Memory B cell (primary cell): ENCODE measurements at regions not wholly inside any gene's neighbourhood (a gene's known extent, or its start where the extent isn't known, plus 50 kb on each side); places are given as distances from the start of the nearest gene placed in this dataset.

Experiments used
- ATAC-seq: fragments of 150-1000 bp; cut with Tn5 transposase; 2 replicates; pipeline ENCODE4 v1.10.0; 2021; ENCODE audit warnings: low read depth, mild to moderate bottlenecking, moderate library complexity
- DNase-seq, 2 donors: peaks; one replicate each; pipeline ENCODE4 v3.0.0; 2022; ENCODE audit warnings: low spot score in 2 of 2
- H3K27ac Mint-ChIP-seq: one replicate; pipeline ENCODE4 v1.8.0; 2022; ENCODE audit warnings: mild to moderate bottlenecking, moderate library complexity, mixed read lengths
- H3K27me3 Mint-ChIP-seq: one replicate; pipeline ENCODE4 v1.8.0; 2022; ENCODE audit warnings: mixed read lengths
- H3K36me3 Mint-ChIP-seq: one replicate; pipeline ENCODE4 v1.8.0; 2022; ENCODE audit warnings: mild to moderate bottlenecking, mixed read lengths
- H3K4me1 Mint-ChIP-seq: one replicate; pipeline ENCODE4 v1.8.0; 2022; ENCODE audit warnings: mixed read lengths
- H3K4me3 Mint-ChIP-seq: one replicate; pipeline ENCODE4 v1.8.0; 2022; ENCODE audit warnings: mild to moderate bottlenecking, moderate library complexity, mixed read lengths
- H3K9me3 Mint-ChIP-seq: one replicate; pipeline ENCODE4 v1.8.0; 2022; ENCODE audit warnings: mixed read lengths

GRCh38 chr20:56924292-56925081, 295.4 kb downstream of the TFAP2C start:
- Mint-ChIP-seq H3K4me1 (no peaks in the 10 kb centered on the region), H3K27ac (no peak overlapping the region), H3K36me3 (no peaks in the 10 kb centered on the region), H3K9me3 (peaks cover 3% of the 10 kb centered on the region), H3K27me3 (peaks cover 21% of the 10 kb centered on the region), H3K4me3 (no peak overlapping the region)
- no peak for DNase-seq
- ATAC-seq = no peak

DNA sequence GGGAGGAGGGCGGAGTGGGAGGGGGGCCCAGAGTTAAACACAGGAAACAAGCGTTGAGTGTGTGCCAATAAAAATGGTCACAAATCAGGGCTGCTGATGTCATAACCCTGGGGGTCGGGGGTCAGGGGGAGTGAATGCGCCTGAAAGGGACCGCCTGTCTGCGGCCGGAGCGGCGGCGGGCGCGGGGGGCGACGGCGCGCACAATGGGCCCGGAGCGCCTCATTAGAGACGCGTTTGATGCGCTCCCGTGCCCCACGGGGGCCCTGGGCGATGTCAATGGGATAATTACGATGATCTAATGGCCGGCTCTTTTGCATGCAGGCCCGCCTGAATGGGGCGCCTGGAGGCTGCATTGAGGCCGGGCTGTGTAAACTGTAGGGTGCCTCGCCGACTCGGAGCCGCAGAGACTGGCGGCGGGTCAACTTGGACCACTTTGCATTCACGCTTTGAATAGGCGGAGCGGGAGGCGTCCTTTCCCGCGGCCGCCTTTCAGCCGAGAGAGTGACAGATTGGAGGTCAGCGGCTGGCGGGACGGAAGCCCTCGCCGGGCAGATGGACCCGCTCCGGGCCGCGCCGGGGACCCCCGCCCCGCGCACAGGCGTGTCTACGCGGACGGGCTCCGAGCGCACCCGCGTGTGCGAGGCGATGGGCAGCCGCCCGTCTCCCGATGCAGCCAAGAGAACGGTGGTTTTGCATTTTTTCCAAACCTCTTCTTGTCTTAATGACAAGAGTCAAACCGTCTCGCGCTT, 296.1 kb downstream of the TFAP2C start:
- DNase-seq = no peak
- H3K4me3 Mint-ChIP-seq = no peak overlapping the region

GRCh38 chr20:56925831-56926170, 296.7 kb downstream of the TFAP2C start:
- H3K36me3 Mint-ChIP-seq = no peaks in the 10 kb centered on the region
- ATAC-seq (no peak), DNase-seq (no peak)
- no peaks in the 10 kb centered on the region for H3K4me1 Mint-ChIP-seq
- H3K27ac Mint-ChIP-seq = no peak overlapping the region
- H3K27me3 Mint-ChIP-seq = peaks cover 25% of the 10 kb centered on the region
- H3K9me3 Mint-ChIP-seq = peaks cover 5% of the 10 kb centered on the region
- H3K4me3 Mint-ChIP-seq = no peak overlapping the region

More for the DNA sequence above, 296.1 kb downstream of the TFAP2C start:
- H3K9me3 Mint-ChIP-seq = peaks cover 5% of the 10 kb centered on the region
- no peaks in the 10 kb centered on the region for H3K4me1 Mint-ChIP-seq
- no peak overlapping the region for H3K27ac Mint-ChIP-seq
- no peaks in the 10 kb centered on the region for H3K36me3 Mint-ChIP-seq
- ATAC-seq = no peak
- peaks cover 23% of the 10 kb centered on the region for H3K27me3 Mint-ChIP-seq

DNA sequence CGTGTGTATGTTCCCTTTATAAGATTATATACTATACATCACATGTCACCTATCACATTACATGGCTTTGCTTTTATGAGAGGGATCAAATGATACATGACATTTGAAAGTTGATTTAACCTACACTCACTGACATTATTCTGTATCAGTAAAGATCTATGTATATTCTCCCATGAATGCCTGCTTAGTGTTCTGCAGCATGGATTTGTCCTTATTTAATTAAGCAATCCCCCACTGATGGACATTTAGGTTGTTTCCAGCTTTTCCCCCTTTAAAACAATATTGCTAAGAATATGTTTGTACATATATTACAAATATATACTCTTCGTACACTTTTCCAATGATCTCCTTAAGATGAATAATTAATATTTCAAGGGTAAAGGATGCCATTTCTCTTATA, 297.4 kb downstream of the TFAP2C start:
- Mint-ChIP-seq H3K36me3 (no peaks in the 10 kb centered on the region), H3K27me3 (peaks cover 25% of the 10 kb centered on the region), H3K27ac (no peak overlapping the region), H3K9me3 (peaks cover 5% of the 10 kb centered on the region), H3K4me3 (no peak overlapping the region), H3K4me1 (no peaks in the 10 kb centered on the region)
- ATAC-seq (no peak), DNase-seq (no peak)

DNA sequence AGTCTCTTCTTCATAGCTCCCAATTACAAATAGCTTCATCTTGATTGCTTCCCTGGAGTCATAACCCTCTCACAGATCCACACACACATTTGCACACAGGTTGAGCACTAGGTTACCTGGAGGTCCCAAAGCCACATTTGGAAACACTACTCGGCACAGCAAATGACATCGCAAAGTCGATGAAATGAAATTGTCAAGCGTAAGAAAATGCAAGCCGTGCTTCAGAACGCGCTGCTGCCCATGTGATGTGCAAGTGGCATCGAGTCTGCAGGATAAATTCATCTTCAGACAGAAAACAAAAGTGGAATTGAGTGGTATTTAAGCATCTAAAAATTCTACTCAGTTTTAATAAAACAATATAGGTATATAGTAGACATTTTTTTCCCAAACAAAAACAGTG, 298.0 kb downstream of the TFAP2C start:
- Mint-ChIP-seq H3K4me3 (no peak overlapping the region), H3K36me3 (no peaks in the 10 kb centered on the region), H3K4me1 (no peaks in the 10 kb centered on the region), H3K27me3 (peaks cover 23% of the 10 kb centered on the region), H3K27ac (no peak overlapping the region), H3K9me3 (peaks cover 5% of the 10 kb centered on the region)
- ATAC-seq = no peak
- DNase-seq = no peak

GRCh38 chr20:56928007-56928406, 298.9 kb downstream of the TFAP2C start:
- peaks cover 4% of the 10 kb centered on the region for H3K9me3 Mint-ChIP-seq
- H3K4me3 Mint-ChIP-seq = no peak overlapping the region
- H3K27me3 Mint-ChIP-seq = peaks cover 21% of the 10 kb centered on the region
- no peaks in the 10 kb centered on the region for H3K4me1 Mint-ChIP-seq
- no peak overlapping the region for H3K27ac Mint-ChIP-seq
- DNase-seq (no peak), ATAC-seq (no peak)
- H3K36me3 Mint-ChIP-seq = no peaks in the 10 kb centered on the region

DNA sequence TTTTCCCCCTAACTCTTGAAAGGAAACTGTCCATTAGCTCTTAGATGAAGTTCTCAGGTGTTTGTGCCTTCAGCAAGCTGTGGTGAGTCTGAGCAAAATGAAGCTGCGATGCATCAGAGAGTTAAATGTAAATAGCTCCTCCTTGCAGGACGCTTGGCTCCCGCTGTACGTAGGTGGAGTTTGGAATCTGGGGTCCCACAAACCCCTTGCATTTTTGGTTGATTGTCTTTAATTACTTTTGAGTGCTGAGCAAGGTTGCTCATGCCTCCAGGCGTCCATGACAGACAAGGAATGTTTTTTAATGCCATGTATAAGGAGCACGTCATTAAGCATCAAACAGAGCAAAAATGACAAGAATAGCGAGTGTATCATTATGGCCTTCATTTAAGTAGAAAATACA, 300.5 kb downstream of the TFAP2C start:
- no peaks in the 10 kb centered on the region for H3K4me1 Mint-ChIP-seq
- DNase-seq = no peak
- H3K27ac Mint-ChIP-seq = no peak overlapping the region
- ATAC-seq = no peak
- H3K9me3 Mint-ChIP-seq = peaks cover 4% of the 10 kb centered on the region
- H3K36me3 Mint-ChIP-seq = no peaks in the 10 kb centered on the region
- H3K27me3 Mint-ChIP-seq = peaks cover 18% of the 10 kb centered on the region
- H3K4me3 Mint-ChIP-seq = no peak overlapping the region

- Mint-ChIP-seq H3K27me3 (peaks cover 17% of the 10 kb centered on the region), H3K27ac (no peak overlapping the region), H3K36me3 (no peaks in the 10 kb centered on the region), H3K4me3 (no peak overlapping the region), H3K9me3 (peaks cover 4% of the 10 kb centered on the region), H3K4me1 (no peaks in the 10 kb centered on the region)
- ATAC-seq (no peak), DNase-seq (no peak)
These were observed 301.8 kb downstream of the TFAP2C start for GRCh38 chr20:56930876-56931275.

DNA sequence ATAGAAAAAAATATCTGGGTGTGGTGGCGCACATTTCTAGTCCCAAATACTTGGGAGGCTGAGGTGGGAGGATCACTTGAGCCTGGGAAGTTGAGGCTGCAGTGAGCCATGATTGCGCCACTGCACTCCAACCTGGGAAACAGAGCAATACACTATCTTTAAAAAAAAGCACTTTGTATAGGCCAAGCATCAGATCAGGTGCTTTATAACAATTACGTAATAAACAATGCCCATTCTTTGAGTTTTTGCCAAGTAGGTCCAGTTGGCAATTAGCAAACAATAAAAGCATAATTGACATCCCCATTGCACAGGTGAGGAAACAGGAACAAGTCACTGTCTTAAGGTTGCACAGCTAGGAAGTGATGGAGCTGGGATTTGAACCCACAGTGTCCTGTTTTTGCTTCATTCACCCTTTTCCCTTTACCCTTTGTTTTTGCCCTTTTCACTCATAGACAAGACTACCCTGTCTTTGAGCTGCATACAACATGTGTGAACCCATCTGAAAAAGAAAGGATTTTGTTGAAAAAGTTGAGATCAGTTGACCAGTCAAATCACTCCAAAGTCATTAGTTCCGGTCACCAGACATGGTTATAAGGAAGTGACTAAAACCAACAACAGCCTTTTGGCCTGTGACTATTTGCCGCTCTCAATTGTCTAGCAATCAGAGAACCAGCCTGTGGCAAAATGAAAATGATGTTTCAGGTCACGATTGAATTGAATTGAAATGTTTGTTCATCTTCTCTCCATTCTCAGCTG, 303.6 kb downstream of the TFAP2C start:
- ATAC-seq (no peak), DNase-seq (no peak)
- H3K27me3 Mint-ChIP-seq = peaks cover 9% of the 10 kb centered on the region
- peaks cover 2% of the 10 kb centered on the region for H3K9me3 Mint-ChIP-seq
- H3K4me1 Mint-ChIP-seq = no peaks in the 10 kb centered on the region
- no peaks in the 10 kb centered on the region for H3K36me3 Mint-ChIP-seq
- H3K4me3 Mint-ChIP-seq = no peak overlapping the region
- H3K27ac Mint-ChIP-seq = no peak overlapping the region

- DNase-seq = no peak
- no peak for ATAC-seq
- no peak overlapping the region for H3K4me3 Mint-ChIP-seq
- peaks cover 2% of the 10 kb centered on the region for H3K9me3 Mint-ChIP-seq
- no peak overlapping the region for H3K27ac Mint-ChIP-seq
- no peaks in the 10 kb centered on the region for H3K4me1 Mint-ChIP-seq
- no peaks in the 10 kb centered on the region for H3K36me3 Mint-ChIP-seq
- H3K27me3 Mint-ChIP-seq = peaks cover 6% of the 10 kb centered on the region
These were observed 304.2 kb downstream of the TFAP2C start for GRCh38 chr20:56933331-56933698.

DNA sequence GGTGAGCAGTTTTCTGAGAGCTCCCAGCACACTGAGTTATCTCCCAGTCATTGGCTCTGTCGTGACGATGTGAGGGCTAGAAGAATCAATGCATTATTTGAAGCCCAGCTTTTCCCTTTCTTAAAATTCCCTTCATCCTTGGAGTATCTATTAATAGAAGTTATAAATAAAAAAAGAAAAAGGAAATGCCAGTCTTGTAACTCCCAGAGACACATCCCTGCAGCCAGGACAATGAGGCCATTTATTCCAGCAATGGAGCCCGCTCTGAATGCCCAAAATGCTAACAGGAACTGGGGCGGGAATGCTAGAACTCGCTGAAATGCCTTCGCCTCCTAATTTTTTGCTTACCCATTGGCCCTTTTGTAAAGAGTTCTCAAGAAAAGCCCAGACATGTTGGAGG, 305.8 kb downstream of the TFAP2C start:
- Mint-ChIP-seq H3K4me1 (no peaks in the 10 kb centered on the region), H3K9me3 (peaks cover 2% of the 10 kb centered on the region), H3K27ac (no peak overlapping the region), H3K4me3 (no peak overlapping the region), H3K36me3 (no peaks in the 10 kb centered on the region), H3K27me3 (peaks cover 4% of the 10 kb centered on the region)
- DNase-seq (no peak), ATAC-seq (no peak)

DNA sequence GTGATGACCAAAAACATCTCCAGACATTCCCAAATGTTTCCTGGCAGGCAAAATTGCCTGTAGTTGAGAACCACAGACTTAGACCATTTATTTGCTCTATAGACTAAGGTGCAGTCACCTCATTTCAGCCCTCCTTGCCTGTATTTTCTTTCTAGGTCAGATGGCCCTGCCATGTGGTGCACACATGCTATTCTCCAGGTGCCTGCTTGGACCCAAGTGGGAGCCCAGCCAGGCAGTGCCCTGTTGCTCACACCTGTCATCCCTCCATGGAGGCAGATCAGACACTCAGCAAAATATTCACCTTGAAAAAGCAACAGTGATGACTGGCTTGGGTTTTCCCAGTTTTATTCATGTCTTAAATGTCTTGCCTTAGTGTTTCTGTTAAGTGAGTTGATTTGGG, 311.4 kb downstream of the TFAP2C start:
- no peaks in the 10 kb centered on the region for H3K36me3 Mint-ChIP-seq
- H3K4me3 Mint-ChIP-seq = no peak overlapping the region
- H3K9me3 Mint-ChIP-seq = peaks cover 2% of the 10 kb centered on the region
- no peak overlapping the region for H3K27ac Mint-ChIP-seq
- peaks cover 2% of the 10 kb centered on the region for H3K27me3 Mint-ChIP-seq
- H3K4me1 Mint-ChIP-seq = no peaks in the 10 kb centered on the region
- DNase-seq (no peak), ATAC-seq (no peak)

DNA sequence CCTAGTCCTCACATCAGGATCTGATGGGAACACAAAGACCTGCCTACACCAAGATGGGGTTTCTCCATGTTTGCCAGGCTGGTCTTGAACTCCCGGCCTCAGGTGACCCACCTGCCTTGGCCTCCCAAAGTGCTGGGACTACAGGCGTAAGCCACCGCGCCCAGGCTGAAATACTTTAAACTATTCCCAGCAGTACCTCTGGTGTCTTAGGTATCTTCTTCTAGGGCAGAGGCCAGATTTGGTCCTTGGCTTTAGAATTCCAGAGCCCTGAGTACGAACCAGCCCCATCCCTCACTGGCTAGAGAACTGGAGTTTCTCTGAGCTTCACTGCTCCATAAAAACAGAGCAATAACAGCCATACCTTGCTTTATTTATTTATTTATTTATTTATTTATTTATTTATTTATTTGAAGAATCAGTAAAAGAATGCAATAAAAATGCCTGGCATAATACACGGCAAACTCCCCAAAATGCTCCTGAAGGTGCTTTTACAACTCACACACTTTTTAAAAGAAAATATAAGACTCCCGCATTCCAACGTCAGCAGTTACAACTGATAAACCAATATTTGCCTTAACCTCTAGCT, 312.1 kb downstream of the TFAP2C start:
- no peak for ATAC-seq
- no peak overlapping the region for H3K27ac Mint-ChIP-seq
- H3K27me3 Mint-ChIP-seq = peaks cover 2% of the 10 kb centered on the region
- no peak for DNase-seq
- H3K4me1 Mint-ChIP-seq = no peaks in the 10 kb centered on the region
- H3K9me3 Mint-ChIP-seq = peaks cover 4% of the 10 kb centered on the region
- H3K4me3 Mint-ChIP-seq = no peak overlapping the region
- no peaks in the 10 kb centered on the region for H3K36me3 Mint-ChIP-seq
